ENCODE measurements at regions not wholly inside any gene's neighbourhood (a gene's known extent, or its start where the extent isn't known, plus 50 kb on each side); places are given as distances from the start of the nearest gene placed in this dataset.

DNA sequence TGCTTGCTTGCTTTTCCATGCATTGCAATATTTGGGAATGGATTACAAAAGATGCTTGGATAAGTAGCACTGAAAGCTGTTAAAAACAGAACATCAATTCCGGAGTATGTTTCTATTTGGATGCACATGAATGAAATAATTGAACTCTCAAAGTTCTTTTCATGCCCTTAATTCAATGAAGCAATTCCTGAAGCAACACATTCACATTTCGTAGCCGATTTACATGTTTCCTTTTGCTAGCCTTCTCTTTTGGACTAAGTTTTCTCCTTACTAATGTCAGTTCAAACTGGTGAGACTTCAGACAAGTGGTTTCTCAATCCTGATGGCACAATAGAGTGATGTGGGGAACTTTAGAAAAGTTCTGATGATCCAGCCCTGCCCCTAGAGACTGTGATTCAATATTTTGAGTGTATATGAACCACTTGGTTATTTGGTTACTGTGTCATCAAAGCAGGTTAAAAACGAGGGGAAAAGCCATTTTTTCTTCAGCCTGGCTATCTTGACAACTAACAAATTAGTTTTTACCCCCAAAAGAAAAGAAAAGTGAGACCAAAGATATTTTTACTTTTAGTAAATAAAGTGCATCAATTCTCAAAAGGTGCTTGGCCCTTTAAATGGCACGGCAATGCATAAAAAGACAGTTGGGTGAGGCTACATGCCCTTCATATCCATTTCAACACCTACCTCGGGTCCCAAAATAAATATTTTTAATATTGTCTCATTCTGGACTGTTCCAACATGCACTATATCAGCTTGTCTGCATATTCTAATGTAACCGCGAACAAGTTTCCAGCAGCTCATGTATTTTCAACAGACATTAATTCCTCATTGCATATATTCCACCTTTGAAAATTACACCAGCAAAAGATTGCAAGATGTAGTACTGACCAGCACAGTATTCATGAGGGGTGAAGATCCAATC is 90.1 kb upstream of the RPL34 start:
- Histone ChIP-seq H3K4me1 (ENCODE audit: insufficient read depth) (no peaks in the 10 kb centered on the region), H3K36me3 (replicated peaks; ENCODE audit: insufficient read depth, low read depth) (no peaks in the 10 kb centered on the region), H3K79me2 (no peaks in the 10 kb centered on the region), H3K4me2 (no peak overlapping the region), H3K27me3 (no peaks in the 10 kb centered on the region), H3K4me3 (no peak overlapping the region), H2AFZ (no peak overlapping the region), H3K9me3 (ENCODE audit: low read depth) (no peaks in the 10 kb centered on the region), H4K20me1 (ENCODE audit: insufficient read depth, poor library complexity, severe bottlenecking) (no peaks in the 10 kb centered on the region), H3K27ac (no peak overlapping the region), H3K9me2 (replicated peaks; ENCODE audit: insufficient read depth) (no peaks in the 10 kb centered on the region)
- DNase-seq (ENCODE audit: low spot score) = no peak
- 83% methylated on average over 8 of the region's 8 CpGs for WGBS (ENCODE audit: low lambda C conversion rate, missing lambda C conversion rate)
- TF ChIP-seq EZH2phosphoT487 (IDR thresholded peaks at IDR 0.05; ENCODE audit: low read depth, severe bottlenecking, unreplicated experiment) (no peak), EZH2 (IDR thresholded peaks at IDR 0.05; ENCODE audit: borderline replicate concordance) (no peak)
- TF ChIP-seq, protein P1, sequence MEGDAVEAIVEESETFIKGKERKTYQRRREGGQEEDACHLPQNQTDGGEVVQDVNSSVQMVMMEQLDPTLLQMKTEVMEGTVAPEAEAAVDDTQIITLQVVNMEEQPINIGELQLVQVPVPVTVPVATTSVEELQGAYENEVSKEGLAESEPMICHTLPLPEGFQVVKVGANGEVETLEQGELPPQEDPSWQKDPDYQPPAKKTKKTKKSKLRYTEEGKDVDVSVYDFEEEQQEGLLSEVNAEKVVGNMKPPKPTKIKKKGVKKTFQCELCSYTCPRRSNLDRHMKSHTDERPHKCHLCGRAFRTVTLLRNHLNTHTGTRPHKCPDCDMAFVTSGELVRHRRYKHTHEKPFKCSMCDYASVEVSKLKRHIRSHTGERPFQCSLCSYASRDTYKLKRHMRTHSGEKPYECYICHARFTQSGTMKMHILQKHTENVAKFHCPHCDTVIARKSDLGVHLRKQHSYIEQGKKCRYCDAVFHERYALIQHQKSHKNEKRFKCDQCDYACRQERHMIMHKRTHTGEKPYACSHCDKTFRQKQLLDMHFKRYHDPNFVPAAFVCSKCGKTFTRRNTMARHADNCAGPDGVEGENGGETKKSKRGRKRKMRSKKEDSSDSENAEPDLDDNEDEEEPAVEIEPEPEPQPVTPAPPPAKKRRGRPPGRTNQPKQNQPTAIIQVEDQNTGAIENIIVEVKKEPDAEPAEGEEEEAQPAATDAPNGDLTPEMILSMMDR (IDR thresholded peaks at IDR 0.05; ENCODE audit: poor library complexity) = no peak

DNA sequence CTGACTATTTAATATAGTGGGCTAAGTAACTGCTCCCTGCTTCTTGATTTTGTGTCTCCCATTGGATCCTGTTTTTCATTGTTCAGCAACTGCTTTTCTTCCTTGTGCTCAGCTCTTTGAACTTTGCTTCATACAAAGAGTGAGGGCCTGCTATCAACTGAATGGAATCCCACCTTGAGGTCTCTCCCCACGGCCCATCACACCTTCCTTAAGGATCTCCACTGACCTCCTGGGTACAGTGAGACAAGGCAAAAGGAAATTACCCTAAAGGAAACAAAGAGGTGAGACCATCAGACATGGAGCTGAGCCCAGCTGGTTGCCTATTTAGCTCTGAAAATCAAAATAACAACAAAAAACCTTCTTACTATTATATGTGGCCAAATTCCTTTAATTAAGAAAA is 91.3 kb upstream of the RPL34 start:
- Histone ChIP-seq H3K9me2 (replicated peaks; ENCODE audit: insufficient read depth) (no peaks in the 10 kb centered on the region), H3K4me2 (no peak overlapping the region), H3K4me3 (no peak overlapping the region), H4K20me1 (ENCODE audit: insufficient read depth, poor library complexity, severe bottlenecking) (no peaks in the 10 kb centered on the region), H3K27ac (no peak overlapping the region), H3K79me2 (no peaks in the 10 kb centered on the region), H3K36me3 (replicated peaks; ENCODE audit: insufficient read depth, low read depth) (no peaks in the 10 kb centered on the region), H2AFZ (no peak overlapping the region), H3K4me1 (ENCODE audit: insufficient read depth) (no peaks in the 10 kb centered on the region), H3K9me3 (ENCODE audit: low read depth) (no peaks in the 10 kb centered on the region), H3K27me3 (no peaks in the 10 kb centered on the region)
- WGBS (ENCODE audit: low lambda C conversion rate, missing lambda C conversion rate) = 67% methylated on average over 1 of the region's 1 CpG
- TF ChIP-seq EZH2 (IDR thresholded peaks at IDR 0.05; ENCODE audit: borderline replicate concordance) = no peak
- TF ChIP-seq, protein P1 (IDR thresholded peaks at IDR 0.05; ENCODE audit: poor library complexity) = no peak
- DNase-seq (ENCODE audit: low spot score) = no peak

DNA sequence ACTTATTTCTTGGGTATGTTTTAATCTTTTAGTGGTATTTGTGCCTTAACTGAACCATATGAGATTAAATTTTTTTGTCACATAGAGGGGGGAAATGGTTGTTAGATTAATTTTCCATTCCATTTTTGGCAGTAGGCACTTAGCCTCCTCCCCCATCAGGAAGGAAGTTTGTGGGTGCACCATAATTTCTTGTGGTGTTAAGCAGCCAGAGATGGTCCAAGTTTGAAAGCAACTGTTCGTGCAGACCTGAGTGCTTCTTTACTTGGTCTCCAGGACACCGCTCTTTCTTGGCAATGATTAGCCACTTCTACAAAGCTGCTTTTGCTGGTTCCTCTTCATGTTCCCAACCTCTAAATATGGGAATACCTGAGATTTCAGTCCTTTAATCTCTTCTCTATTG is 92.7 kb upstream of the RPL34 start:
- Histone ChIP-seq H3K9me2 (replicated peaks; ENCODE audit: insufficient read depth) (no peaks in the 10 kb centered on the region), H3K36me3 (replicated peaks; ENCODE audit: insufficient read depth, low read depth) (no peaks in the 10 kb centered on the region), H3K79me2 (no peaks in the 10 kb centered on the region), H4K20me1 (ENCODE audit: insufficient read depth, poor library complexity, severe bottlenecking) (no peaks in the 10 kb centered on the region), H3K4me3 (no peak overlapping the region), H3K9me3 (ENCODE audit: low read depth) (no peaks in the 10 kb centered on the region), H3K4me1 (ENCODE audit: insufficient read depth) (no peaks in the 10 kb centered on the region), H3K4me2 (no peak overlapping the region), H3K27me3 (no peaks in the 10 kb centered on the region), H2AFZ (no peak overlapping the region), H3K27ac (no peak overlapping the region)
- TF ChIP-seq, protein P1 (IDR thresholded peaks at IDR 0.05; ENCODE audit: poor library complexity) = no peak
- TF ChIP-seq EZH2phosphoT487 (IDR thresholded peaks at IDR 0.05; ENCODE audit: low read depth, severe bottlenecking, unreplicated experiment) (no peak), EZH2 (IDR thresholded peaks at IDR 0.05; ENCODE audit: borderline replicate concordance) (no peak)
- no peak for DNase-seq (ENCODE audit: low spot score)
- WGBS (ENCODE audit: low lambda C conversion rate, missing lambda C conversion rate) = 98% methylated on average over 2 of the region's 2 CpGs
